ENCODE measurements at regions not wholly inside any gene's neighbourhood (a gene's known extent, or its start where the extent isn't known, plus 50 kb on each side); places are given as distances from the start of the nearest gene placed in this dataset.

GRCh38 chrX:5807181-5807580 lies 421.5 kb downstream of the NLGN4X start:
- TF ChIP-seq CTCF (IDR thresholded peaks at IDR 0.05) (no peak), POLR2AphosphoS5 (IDR thresholded peaks at IDR 0.05) (no peak)
